GM21423 (cell line): ENCODE measurements at regions not wholly inside any gene's neighbourhood (a gene's known extent, or its start where the extent isn't known, plus 50 kb on each side); places are given as distances from the start of the nearest gene placed in this dataset.
"Not testable (repeated sequence)": the region's sequence is repeated elsewhere in the genome, so short reads cannot be mapped to it uniquely, and the experiment has no call there.

Experiments used
- ATAC-seq: cut with Tn5 transposase; IDR thresholded peaks from one replicate; pipeline ENCODE4 v1.9.1; 2021; ENCODE audit warnings: mild to moderate bottlenecking, moderate library complexity; ENCODE audit not compliant: unreplicated experiment

DNA sequence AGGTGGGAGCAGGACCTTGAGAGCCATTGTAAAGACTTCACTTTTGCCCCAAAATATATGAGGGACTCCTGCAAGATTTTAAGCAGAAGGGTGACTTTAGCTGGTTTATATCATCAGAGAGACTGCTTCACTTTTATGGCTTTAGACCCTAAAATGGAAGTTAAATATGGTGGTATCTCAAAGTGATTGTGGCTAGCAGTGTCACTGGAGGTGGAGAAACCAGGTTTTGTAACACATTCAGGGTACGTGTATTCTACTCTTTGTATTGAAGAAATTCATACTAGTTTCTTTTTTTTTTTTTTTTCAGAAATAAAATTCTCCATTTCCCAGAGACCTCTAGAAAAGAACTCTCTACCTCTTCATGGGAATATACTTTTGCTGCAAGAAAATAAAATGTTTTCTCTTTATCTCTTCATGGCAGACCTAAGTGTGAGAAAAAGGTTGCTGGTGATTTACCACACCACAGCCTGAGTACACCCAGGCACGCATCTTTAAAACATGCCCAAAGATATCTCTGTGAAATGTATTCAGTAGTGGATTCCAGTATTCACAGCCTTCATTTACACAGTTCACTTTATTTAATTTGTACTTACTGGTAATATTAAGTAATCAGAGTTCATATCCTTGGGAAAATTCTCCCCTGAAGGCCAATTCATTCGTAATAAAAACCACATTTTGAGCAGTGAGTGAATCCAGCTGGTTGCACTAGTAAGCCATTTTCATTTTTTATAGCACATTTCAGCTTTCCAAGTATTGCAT, 74.3 kb upstream of the GUCY1A1 start:
- no peak for ATAC-seq

GRCh38 chr4:155591738-155592143, 74.9 kb upstream of the GUCY1A1 start:
- no peak for ATAC-seq

- ATAC-seq: no peak
These were observed 75.7 kb upstream of the GUCY1A1 start for GRCh38 chr4:155590796-155591585.

DNA sequence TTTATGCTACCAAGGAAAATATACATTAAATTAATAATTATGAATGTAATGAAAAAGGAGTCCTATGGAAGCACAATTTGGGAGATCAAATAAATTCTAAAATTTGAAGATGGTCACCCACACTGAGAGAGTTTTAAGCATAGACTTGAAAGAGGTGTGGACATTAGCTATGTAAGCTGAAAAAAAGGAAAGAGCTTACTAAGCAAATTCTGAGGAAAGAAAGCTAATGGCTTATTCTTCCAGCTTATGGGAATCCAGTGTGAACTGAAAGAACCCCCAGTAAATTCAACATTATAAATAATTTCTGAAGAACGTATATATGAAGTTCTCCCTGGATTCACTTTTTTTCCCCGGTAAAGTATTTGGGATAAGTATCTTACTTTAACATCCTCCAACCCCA, 78.2 kb upstream of the GUCY1A1 start:
- ATAC-seq: no peak

DNA sequence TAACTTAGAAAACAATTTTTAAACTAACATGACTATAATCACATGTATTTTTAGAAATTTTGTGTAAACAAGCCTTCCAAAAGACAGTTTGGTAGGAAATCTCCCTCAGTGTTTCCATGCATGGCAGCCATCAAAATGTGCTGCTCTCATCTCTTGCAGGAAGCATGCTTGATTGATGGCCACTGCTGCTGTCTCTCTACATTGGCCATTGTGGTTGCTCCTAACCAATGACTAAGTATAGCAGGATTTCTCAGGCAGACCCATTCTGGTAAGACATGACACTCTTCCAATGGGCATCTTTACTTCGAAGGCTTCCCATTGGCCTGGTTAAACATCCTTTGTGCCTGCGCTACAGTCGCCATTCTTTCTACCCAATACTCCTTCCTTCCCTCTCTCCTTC, 78.9 kb upstream of the GUCY1A1 start:
- ATAC-seq: no peak

- no peak for ATAC-seq
These were observed 83.6 kb upstream of the GUCY1A1 start for GRCh38 chr4:155582971-155583437.

GRCh38 chr4:155582041-155582440, 84.6 kb upstream of the GUCY1A1 start:
- ATAC-seq: no peak

DNA sequence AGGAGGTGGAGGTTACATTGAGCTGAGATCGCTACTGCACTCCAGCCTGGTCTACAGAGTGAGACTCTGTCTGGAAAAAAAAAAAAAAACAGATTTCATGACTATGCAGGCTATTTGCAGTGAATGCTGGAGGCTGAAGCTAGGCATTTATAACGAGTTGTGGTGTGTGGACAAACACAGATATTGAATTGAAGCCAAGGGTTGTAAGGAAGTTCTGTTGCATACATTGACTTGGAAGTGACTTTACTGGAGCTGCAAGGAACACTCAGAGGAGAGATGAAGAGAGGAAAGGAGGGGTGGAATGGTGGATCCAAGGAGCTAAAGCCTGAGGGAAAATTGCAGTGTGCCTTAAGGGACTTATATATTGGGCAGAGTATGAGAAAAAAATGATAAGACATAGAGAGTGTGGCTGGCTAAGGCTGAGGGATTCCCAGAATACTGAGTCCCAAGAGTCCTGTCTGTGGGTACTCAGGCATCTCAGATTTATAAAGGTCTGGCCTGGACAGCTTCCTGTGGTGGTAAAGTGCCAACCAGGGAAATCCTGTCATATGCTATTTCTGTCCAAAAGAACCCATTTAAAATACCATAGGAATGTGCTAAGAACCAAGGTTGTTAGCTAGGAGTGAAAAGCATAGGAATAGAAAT, 87.8 kb upstream of the GUCY1A1 start:
- no peak for ATAC-seq

DNA sequence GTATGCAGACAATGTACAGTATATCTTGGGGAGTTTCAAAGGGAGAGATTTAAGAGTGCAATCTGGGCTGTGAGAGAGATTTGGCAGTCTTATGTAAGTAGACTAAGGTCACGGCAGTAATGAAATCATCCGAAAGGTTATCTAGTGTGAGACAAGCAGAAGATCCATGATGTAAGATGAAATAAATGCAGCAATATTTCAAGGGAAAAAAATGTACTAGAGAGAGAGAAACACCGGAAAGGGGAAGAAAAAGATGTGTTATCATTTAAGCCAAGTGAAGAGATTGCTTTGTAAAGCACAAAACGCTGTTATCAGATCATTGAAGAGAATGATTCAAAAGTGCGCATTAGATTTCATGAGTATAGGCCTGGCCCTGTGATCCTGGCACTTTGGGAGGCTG, 88.4 kb upstream of the GUCY1A1 start:
- ATAC-seq: no peak

DNA sequence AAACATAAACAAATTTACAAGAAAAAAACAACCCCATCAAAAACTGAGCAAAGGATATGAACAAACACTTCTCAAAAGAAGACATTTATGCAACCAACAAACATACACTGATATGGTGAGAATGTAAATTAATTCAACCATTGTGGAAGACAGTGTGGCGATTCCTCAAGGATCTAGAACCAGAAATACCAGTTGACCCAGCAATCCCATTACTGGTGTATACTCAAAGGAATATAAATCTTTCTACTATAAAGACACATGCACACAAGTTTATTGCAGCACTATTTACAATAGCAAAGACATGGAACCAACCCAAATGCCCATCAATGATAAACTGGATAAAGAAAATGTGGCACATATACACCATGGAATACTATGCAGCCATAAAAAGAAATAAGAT, 92.3 kb upstream of the GUCY1A1 start:
- ATAC-seq: not testable (repeated sequence)

DNA sequence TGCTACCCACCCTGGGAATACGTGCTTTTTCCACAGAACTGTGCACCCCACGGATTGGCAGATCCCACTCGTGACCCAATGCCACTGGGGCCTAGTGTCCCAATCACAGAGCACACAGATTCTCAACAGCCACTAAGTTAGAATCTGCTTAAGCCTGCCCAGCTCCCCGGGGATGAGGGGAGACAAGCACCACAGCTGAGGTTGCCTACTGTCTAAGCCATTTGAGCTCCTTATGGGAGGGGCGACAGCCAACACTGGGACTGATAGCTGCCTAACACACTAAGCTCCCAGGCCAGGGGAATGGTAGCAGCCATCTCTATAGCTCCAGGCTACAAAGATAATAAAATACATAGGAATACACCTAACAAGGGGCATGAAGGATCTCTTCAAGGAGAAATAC, 93.5 kb upstream of the GUCY1A1 start:
- ATAC-seq: no peak

DNA sequence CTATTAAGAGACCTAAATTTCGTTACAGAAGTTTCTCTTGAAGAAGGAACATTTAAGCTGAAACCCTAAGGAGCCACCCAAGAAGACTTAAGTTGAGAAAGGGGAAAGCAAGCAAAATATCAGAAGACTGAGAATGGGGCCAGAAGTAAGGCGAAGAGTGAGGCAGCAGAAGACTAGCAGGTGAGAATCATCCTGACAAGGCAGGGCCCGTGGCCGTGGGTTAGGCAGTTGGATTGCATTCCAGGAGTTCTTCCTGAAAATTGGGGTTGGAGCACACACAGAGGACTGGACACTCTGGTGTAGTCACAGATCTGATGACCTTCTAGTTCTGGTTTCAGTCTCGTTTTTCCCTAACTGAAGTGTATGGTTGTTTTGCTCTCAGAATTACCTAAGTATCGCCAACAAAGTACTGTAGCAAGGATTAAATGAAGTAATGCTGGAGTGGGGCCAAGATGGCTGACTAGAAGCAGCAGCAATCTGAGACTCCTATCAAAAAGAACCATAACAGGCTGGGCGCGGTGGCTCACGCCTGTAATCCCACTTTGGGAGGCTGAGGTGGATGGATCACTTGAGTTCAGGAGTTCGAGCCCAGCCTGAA, 94.4 kb upstream of the GUCY1A1 start:
- ATAC-seq: no peak

DNA sequence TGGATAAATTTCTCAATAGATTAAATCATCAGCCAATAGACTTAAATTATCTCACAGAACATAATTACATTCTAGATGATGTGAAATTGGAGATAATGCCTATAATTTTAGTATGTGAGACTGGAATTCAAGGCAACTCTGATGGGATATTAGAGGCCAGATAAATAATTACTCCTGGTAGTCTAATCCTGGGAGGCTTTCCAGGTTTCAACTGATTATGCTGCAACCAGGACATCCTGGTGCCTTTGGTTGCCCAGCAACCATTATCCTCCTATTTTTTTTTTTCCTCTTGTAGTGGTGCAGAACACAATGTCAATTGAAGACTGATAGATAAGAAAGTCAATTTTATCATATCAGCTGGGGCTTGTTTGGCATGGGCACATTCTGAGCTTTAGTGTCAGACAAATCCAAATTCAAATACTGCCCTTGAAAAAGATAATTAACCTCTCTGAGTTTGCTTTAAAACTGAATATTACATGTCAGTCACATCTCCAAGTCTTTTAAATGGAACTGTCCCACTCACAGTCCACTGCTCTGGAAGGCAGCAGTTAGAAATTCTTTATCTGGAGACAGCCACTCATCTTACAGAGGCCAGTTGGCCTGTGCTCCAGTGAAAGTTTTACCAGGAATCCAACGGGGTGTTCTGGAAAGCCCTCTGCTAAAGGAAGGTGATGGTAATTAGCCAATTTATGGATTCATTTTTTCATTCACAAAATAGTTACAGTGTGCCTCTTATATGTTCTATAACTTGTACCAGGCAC, 95.3 kb upstream of the GUCY1A1 start:
- ATAC-seq: no peak

- ATAC-seq: no peak
These were observed 96.0 kb upstream of the GUCY1A1 start for GRCh38 chr4:155570661-155571060.

GRCh38 chr4:155569960-155570515, 96.6 kb upstream of the GUCY1A1 start:
- ATAC-seq: no peak

DNA sequence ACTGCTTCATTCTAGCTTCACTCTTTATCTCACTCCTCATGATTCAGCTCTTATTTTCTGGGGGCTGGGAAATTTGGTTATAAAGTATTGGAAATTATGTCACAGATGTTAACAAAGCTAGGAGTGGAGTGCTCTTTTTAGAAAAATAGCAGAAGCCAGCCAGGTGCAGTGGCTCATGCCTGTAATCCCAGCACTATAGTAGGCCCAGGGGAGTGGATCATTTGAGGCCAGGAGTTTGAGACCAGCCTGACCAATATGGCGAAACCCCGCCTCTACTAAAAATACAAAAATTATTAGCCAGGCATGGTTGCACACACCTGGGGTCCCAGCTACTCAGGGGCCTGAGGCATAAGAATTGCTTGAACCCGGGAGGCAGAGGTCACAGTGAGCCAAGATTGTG, 97.2 kb upstream of the GUCY1A1 start:
- no peak for ATAC-seq

DNA sequence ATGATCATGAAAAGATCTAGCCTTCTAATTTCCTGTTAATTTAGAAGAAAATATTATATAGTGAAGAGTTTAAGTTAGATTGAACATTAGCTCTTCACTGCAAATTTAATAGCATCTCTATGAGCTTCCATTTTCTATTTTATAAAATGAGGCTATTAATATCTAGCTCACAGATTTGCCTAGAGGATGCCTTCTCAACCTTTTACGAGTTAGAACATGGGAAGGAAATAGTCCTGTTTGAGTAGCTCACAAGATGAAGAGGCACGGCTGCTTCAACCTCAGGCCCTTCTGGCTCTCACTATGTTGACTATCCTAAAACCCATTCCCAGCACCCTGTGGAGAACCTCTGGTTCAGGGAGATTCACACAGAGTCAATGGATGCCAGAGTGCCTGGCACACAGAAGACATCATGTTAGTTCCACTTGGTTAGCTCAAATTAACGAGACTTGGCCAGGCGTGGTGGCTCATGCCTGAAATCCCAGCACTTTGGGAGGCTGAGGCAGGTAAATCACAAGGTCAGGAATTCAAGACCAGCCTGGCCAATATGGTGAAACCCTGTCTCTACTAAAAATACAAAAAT, 97.9 kb upstream of the GUCY1A1 start:
- no peak for ATAC-seq

- ATAC-seq: no peak
These were observed 100.3 kb upstream of the GUCY1A1 start for GRCh38 chr4:155566354-155566753.

GRCh38 chr4:155565776-155566175, 100.9 kb upstream of the GUCY1A1 start:
- ATAC-seq: no peak

- ATAC-seq: no peak
These were observed 101.3 kb upstream of the GUCY1A1 start for GRCh38 chr4:155565330-155565729.
